GM18502 (cell line): ENCODE measurements at regions not wholly inside any gene's neighbourhood (a gene's known extent, or its start where the extent isn't known, plus 50 kb on each side); places are given as distances from the start of the nearest gene placed in this dataset.
"Not testable (repeated sequence)": the region's sequence is repeated elsewhere in the genome, so short reads cannot be mapped to it uniquely, and the experiment has no call there.

Experiments used
- ATAC-seq: cut with Tn5 transposase; IDR thresholded peaks from one replicate; pipeline ENCODE4 v1.9.1; 2021; ENCODE audit warnings: mild to moderate bottlenecking; ENCODE audit not compliant: unreplicated experiment, poor library complexity

DNA sequence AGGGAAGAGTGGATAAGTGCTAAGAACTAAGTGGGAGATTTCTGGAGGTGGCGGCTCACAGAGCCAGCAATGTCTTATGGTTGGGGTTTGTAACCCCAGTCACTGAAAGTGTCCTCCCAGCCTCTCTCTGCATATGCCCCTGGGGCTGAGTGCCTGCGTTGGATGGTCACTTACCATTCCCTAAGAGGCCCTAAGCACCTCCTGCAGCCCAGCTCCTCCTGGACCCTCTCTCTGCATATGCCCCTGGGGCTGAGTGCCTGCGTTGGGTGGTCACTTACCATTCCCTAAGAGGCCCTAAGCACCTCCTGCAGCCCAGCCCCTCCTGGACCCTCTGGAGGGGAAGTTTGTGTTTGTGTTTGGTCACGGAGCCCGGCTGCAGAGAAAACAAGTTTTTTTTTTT lies 425.8 kb downstream of the TMEM121 start:
- ATAC-seq, result no peak

DNA sequence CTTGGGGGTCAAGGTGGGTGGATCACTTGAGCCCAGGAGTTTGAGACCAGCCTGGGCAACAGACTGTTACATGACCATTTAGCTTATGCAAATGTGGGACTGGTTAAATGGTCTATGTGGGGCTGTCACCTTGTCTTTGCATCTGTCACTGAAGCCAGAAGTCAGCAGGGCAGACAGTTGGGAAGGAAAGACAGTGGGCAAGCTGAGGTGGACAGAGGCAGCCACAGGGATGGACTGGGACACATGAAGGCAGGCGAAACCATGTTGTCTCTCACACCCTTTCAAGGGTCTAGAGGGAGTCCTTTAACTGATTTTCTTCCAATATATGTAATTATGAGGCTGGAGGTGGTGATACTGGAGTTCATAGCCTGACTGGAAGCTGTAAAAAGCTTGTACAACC lies 426.4 kb downstream of the TMEM121 start:
- ATAC-seq, result no peak

DNA sequence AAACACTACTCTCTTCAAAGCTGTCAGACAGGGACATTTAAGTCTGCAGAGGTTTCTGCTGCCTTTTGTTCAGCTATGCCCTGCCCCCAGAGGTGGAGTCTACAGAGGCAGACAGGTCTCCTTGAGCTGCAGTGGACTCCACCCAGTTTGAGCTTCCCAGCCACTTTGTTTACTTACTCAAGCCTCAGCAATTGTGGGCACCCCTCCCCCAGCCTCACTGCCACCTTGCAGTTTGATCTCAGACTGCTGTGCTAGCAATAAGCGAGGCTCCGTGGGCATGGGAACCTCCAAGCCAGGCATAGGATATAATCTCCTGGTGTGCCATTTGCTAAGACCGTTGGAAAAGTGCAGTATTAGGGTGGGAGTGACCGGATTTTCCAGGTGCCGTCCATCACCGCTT lies 435.2 kb downstream of the TMEM121 start:
- not testable (repeated sequence) for ATAC-seq

- no peak for ATAC-seq
Observed at GRCh38 chr14:105962532-105962931, 436.1 kb downstream of the TMEM121 start.

GRCh38 chr14:105968291-105968690 lies 441.9 kb downstream of the TMEM121 start:
- no peak for ATAC-seq

DNA sequence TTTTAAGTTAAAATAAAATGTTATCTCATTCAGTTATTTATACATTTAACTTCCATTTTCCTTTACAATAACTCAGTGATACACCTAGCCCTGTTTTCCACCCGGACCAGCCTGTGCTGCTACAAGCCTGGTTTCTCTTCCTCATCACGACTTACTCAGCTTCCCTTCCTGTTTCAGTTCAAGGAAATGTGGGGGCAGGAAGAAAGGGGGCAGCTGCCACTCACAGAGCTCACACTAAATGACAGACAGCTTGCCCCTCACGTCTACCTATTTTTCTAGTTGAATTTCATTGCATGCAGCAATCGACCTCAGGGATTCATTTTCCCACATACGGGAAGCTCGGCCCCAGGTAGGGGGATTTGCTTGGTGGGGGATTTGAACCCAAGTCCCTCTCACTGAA lies 442.6 kb downstream of the TMEM121 start:
- ATAC-seq, result not testable (repeated sequence)

GRCh38 chr14:105970821-105971220 lies 444.4 kb downstream of the TMEM121 start:
- ATAC-seq, result not testable (repeated sequence)

DNA sequence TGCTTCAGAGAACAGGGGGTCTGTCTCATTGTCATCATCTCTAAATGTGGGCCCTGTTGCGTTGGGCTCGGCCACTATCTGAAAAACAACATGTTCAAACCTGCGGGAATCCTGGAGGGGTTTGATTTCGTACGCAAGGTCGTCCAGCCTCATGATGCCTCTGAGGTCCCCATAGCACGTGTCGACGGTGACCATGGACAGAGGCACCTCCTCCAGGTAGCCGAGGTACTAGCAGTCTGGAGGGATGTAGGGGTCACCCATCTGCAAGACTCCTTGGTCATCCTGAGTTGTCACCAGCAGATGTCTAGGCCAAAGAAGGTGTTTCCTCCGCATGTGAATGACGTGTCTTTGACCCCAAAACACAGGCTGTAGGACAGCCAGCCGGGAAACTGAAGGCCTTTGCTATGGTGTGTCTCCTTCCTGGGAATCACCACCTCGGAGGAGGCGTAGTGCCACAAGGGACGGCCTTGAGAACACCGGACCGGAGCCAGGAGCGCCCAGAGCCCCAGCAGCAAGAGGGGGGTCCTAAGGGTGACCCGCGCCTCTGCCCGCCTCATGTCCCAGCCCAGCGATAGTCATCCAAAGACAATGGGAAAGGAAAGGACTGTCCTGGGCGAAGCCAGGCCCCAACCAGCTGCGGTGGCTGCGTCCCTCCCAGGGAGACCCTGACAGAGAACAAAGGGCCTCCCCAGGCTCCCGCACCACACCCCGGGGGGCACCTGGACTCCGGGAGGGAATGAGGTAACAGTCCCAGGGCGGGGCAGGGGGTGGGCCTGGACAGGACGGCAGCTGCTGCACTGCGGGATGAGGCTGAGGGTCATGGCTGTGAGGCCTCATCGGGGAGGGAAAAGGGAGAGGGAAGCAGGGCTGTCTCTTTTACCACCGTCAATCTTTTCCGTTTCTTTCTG lies 445.5 kb downstream of the TMEM121 start:
- ATAC-seq, result no peak

- no peak for ATAC-seq
Observed at GRCh38 chr14:105974902-105975301, 448.5 kb downstream of the TMEM121 start.

DNA sequence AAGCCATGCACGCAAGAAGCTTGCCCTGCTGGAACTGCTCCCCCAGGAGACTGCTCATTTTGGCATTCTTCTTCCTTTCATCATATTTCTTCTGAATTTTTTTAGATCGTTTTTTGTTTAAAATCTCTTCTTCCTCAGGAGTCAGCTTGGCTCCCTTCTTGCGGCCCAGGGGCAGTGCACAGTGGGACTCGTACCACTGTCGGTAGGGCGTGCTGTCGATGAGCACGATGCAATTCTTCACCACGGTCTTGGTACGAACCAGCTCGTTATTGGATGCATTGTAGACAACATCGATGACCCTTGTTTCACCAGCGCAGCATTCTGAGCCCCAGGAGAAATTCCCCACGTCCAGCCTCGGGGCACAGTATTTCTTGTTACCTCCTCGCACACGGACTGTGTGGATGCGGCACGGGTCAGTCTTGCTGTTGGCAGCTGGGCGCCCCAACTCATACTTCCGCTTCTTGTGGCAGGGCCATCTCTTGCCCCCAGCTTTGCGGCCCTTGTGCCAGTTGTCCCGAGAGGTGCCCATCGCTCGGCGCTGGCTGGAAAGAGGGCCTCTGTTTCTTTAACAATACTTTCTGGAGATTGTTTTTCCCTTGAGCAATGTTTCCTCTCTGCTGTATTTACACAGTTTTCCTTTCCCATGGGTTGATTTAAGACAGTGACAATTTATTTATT lies 452.4 kb downstream of the TMEM121 start:
- ATAC-seq, result no peak

DNA sequence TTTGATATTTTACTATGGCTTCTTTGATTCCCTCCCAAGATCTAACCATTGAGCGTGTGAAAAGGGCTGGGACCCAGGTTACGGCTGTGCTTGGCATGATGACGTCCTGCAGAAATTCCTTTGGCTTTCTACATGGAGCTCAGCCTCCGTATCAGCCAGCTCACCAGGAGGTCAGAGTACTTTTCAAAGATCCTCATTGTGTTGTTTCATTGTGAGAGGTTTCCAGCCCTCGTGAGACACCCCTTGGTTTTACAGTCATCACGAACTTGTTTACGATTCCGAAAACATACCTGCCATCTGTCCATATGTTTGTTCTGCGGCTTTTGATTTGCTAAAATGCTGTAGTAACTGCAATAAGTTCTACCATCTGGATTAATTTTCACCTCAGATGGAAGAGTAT lies 453.1 kb downstream of the TMEM121 start:
- no peak for ATAC-seq

- ATAC-seq, result no peak
Observed at GRCh38 chr14:105980224-105980623, 453.8 kb downstream of the TMEM121 start.

DNA sequence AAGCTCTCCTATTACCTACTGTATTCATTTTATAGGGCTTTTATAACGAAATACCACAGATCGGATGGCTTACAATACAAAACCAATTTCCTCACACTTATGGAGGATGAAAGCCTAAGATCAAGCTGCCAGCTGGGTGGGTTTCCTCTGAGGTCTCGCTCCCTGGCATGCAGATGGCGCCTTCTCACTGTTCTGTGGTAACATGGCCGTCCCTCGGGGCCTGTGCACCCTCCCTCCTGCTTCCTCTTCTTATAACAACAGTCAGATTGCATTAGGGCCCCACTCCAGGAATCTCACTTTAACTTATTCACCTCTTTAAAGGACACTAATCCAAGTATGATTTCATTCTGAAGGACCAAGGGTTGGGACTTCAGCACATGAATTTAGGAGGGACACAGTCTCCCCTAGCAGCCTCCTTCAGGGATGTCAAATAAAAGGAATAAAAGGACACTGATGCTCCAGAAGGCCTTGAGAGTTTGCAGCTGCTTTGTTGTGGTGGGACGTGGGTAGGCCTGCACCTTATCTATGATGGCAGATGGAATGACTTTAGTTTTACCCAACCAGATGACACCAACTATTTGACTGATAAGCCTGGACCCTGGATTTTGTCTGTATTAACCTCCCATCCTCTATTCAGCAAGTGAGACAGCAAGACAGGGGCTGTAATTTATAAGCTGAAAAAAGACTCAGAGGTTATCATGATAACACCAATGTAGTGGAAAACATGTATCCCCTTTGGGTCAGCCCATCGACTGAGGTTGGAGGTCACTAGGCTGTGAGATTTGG lies 455.3 kb downstream of the TMEM121 start:
- not testable (repeated sequence) for ATAC-seq

GRCh38 chr14:105982664-105983063 lies 456.3 kb downstream of the TMEM121 start:
- ATAC-seq, result no peak

GRCh38 chr14:105986894-105987284 lies 460.5 kb downstream of the TMEM121 start:
- no peak for ATAC-seq

GRCh38 chr14:105987563-105987962 lies 461.2 kb downstream of the TMEM121 start:
- no peak for ATAC-seq

DNA sequence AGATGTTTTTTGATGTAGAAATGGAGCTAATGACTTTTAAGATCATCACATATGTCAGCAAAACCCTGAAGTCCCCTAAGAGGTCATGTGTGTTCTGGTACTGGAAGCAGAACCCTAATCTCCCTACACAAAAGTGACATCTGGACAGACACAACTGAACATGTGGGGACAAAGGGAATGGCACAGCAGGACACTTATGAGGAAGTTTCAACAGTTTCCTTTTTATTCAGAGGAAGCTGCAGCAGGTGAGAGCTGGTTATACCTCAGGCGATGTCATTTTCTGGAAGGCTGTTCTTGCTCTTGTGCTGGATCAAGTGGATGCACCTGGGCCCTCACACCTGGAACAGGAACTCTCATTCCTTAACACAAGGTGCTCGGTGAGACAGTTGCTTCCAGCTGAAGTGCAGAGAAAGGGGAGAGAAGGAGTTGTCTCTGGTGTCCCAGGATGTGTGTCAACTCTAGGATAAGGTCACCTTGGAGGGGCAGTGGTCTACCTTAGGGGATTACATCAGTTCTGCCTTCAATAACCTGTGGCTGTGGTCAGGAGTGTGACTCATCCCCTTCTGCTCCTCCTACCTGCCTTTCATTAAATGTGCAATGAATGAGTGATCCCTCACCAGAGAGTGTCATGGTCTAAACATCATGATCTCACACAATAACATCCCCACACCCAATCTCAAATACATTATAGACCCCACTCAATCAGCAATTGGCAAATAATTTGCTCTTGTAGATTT lies 463.4 kb downstream of the TMEM121 start:
- ATAC-seq, result no peak

DNA sequence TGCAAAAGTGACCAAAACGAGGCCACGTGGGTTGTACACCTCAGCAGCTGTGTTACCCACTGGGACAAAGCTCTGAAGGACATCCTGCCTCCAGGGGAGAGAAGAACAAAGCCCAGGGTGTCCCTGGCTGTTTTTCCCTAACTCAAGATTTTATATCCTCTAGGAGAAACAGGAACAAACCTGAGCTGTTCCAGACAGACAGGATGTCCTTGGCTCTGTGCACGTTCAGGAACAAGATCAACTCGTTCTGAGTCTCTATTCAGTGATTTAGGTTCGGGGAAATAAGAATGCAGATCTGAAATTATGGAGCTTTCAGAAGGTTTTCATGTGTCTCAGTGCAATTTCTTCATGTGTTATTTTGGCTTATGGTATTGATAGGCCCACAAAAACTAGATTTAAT lies 465.3 kb downstream of the TMEM121 start:
- not testable (repeated sequence) for ATAC-seq

- ATAC-seq, result no peak
Observed at GRCh38 chr14:105993814-105994213, 467.4 kb downstream of the TMEM121 start.
